ENCODE measurements at regions not wholly inside any gene's neighbourhood (a gene's known extent, or its start where the extent isn't known, plus 50 kb on each side); places are given as distances from the start of the nearest gene placed in this dataset.
A peak's percentile ranks its signal among the peaks of the same experiment; 100 is the strongest.

DNA sequence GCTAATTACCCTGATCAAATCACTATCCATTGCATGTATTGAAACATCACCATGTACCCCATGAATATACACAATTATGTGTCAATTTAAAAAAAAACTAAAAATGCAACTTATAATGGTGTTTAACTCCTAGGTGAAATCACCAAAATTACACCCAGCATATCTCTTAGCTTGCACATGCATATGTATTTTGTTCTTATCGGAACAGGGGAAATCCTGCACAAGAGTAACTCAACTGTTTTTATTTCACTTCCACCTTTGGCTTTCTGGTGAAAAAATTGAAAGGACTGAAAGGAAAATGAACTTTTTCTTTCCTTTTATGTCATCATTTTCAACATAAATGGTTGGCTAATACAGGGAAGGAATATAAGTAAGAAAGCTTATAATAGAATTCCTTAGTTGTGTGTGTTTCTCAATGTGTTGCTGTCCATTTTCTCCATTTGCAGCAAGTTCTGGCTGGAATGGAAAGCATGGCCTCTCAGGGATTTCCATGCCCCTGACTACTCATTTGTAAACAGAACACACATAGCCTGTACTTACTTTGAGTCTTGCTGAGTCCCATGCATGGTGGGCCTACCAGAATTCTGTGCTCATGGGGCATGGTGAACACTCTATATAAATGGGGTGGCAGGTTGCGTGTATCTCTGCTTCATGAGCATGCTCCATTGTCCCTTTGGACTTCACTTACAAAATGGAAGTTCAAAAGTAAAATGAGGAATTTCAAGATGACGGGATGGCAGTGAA is 462.0 kb downstream of the HS3ST3B1 start:
- TF ChIP-seq EZH2 (IDR thresholded peaks at IDR 0.05; ENCODE audit: borderline replicate concordance) = no peak
- no peak for TF ChIP-seq EZH2phosphoT487 (IDR thresholded peaks at IDR 0.05; ENCODE audit: low read depth, severe bottlenecking, unreplicated experiment)
- TF ChIP-seq, protein P1, sequence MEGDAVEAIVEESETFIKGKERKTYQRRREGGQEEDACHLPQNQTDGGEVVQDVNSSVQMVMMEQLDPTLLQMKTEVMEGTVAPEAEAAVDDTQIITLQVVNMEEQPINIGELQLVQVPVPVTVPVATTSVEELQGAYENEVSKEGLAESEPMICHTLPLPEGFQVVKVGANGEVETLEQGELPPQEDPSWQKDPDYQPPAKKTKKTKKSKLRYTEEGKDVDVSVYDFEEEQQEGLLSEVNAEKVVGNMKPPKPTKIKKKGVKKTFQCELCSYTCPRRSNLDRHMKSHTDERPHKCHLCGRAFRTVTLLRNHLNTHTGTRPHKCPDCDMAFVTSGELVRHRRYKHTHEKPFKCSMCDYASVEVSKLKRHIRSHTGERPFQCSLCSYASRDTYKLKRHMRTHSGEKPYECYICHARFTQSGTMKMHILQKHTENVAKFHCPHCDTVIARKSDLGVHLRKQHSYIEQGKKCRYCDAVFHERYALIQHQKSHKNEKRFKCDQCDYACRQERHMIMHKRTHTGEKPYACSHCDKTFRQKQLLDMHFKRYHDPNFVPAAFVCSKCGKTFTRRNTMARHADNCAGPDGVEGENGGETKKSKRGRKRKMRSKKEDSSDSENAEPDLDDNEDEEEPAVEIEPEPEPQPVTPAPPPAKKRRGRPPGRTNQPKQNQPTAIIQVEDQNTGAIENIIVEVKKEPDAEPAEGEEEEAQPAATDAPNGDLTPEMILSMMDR (IDR thresholded peaks at IDR 0.05; ENCODE audit: poor library complexity) = no peak
- no peak overlapping the region for H3K27ac ChIP-seq
- no peak for DNase-seq (ENCODE audit: low spot score)
- H2AFZ ChIP-seq = no peak overlapping the region
- H3K79me2 ChIP-seq = no peaks in the 10 kb centered on the region
- H4K20me1 ChIP-seq (ENCODE audit: insufficient read depth, poor library complexity, severe bottlenecking) = no peaks in the 10 kb centered on the region
- WGBS (ENCODE audit: low lambda C conversion rate, missing lambda C conversion rate) = 62% methylated on average over 3 of the region's 3 CpGs
- no peak overlapping the region for H3K4me3 ChIP-seq
- H3K9me2 ChIP-seq (replicated peaks; ENCODE audit: insufficient read depth) = no peaks in the 10 kb centered on the region
- H3K9me3 ChIP-seq (ENCODE audit: low read depth) = no peaks in the 10 kb centered on the region
- no peaks in the 10 kb centered on the region for H3K27me3 ChIP-seq
- H3K36me3 ChIP-seq (replicated peaks; ENCODE audit: insufficient read depth, low read depth) = no peaks in the 10 kb centered on the region
- H3K4me1 ChIP-seq (ENCODE audit: insufficient read depth) = peaks cover 6% of the 10 kb centered on the region
- H3K4me2 ChIP-seq = no peak overlapping the region

DNA sequence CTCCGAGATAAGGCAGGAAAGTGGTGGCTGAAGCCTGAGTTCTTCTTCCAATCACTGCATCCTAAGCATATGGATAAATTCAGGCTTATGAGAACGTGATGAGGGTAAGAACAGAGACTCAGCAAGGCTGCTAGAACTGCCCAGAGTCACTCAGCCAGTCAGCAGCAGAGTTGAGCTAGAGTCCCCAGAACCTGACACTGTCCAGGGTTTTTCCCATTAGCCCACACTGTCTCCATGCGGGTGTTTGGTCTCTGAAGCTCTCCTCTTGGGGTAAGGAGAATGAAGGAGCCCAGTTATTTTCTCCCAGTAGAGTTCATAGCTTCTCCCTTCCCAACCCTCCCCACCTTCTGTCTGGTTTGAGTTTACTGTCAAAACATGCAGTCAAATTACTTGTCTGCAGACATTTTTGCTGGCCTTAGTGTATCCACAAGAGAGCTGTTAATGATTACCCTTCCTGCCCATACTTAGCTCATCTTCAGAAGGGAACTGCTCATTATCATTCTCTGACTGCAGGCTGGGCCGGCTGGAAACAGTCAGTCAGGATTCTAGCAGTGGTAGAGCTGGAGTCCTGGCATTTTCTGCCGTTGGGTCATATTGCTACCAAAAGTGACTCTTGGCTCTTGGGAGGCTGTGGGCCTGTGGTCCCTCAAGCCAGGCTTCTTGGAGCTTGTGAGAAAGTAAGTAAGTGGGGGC is 460.0 kb downstream of the HS3ST3B1 start:
- Histone ChIP-seq H3K9me2 (replicated peaks; ENCODE audit: insufficient read depth) (no peaks in the 10 kb centered on the region), H3K36me3 (replicated peaks; ENCODE audit: insufficient read depth, low read depth) (no peaks in the 10 kb centered on the region), H2AFZ (no peak overlapping the region), H3K4me3 (no peak overlapping the region), H3K9me3 (ENCODE audit: low read depth) (no peaks in the 10 kb centered on the region), H3K79me2 (no peaks in the 10 kb centered on the region), H3K27ac (peak overlapping the region; percentile 31), H4K20me1 (ENCODE audit: insufficient read depth, poor library complexity, severe bottlenecking) (no peaks in the 10 kb centered on the region), H3K27me3 (no peaks in the 10 kb centered on the region), H3K4me1 (ENCODE audit: insufficient read depth) (peaks cover 15% of the 10 kb centered on the region), H3K4me2 (no peak overlapping the region)
- TF ChIP-seq EZH2phosphoT487 (IDR thresholded peaks at IDR 0.05; ENCODE audit: low read depth, severe bottlenecking, unreplicated experiment) = no peak
- TF ChIP-seq EZH2 (IDR thresholded peaks at IDR 0.05; ENCODE audit: borderline replicate concordance) = no peak
- TF ChIP-seq, protein P1 (IDR thresholded peaks at IDR 0.05; ENCODE audit: poor library complexity) = no peak
- peak; percentile 58 for DNase-seq (ENCODE audit: low spot score)
- WGBS (ENCODE audit: low lambda C conversion rate, missing lambda C conversion rate) = 45% methylated on average over 5 of the region's 5 CpGs

DNA sequence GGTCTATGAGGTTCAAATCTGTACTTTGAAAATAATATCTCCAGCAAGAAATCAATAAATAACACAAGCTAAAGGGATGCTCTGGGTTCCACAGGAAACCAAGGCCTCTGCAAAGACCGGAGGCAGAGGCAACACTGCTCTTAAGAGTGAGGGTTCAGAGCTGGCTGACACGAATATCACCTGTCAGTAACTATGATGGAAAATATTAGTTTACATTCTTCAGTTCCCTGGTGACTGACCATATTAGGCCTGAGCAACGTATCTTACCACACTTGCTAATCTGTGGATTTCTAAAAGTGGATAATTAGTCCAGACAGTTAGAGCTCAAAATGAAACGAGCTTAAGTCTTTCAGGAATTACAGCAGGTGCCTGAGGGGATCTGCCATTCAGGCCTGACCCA is 459.3 kb downstream of the HS3ST3B1 start:
- Histone ChIP-seq H3K4me2 (no peak overlapping the region), H2AFZ (no peak overlapping the region), H4K20me1 (ENCODE audit: insufficient read depth, poor library complexity, severe bottlenecking) (no peaks in the 10 kb centered on the region), H3K4me1 (ENCODE audit: insufficient read depth) (peaks cover 15% of the 10 kb centered on the region), H3K79me2 (no peaks in the 10 kb centered on the region), H3K9me2 (replicated peaks; ENCODE audit: insufficient read depth) (no peaks in the 10 kb centered on the region), H3K9me3 (ENCODE audit: low read depth) (no peaks in the 10 kb centered on the region), H3K36me3 (replicated peaks; ENCODE audit: insufficient read depth, low read depth) (no peaks in the 10 kb centered on the region), H3K27me3 (no peaks in the 10 kb centered on the region), H3K27ac (peak overlapping the region; percentile 15), H3K4me3 (no peak overlapping the region)
- no peak for DNase-seq (ENCODE audit: low spot score)
- TF ChIP-seq EZH2phosphoT487 (IDR thresholded peaks at IDR 0.05; ENCODE audit: low read depth, severe bottlenecking, unreplicated experiment) = no peak
- no peak for TF ChIP-seq EZH2 (IDR thresholded peaks at IDR 0.05; ENCODE audit: borderline replicate concordance)
- TF ChIP-seq, protein P1 (IDR thresholded peaks at IDR 0.05; ENCODE audit: poor library complexity) = no peak
- WGBS (ENCODE audit: low lambda C conversion rate, missing lambda C conversion rate) = 47% methylated on average over 4 of the region's 4 CpGs

All from hepatocyte (in vitro differentiated cells).